ENCODE measurements at regions not wholly inside any gene's neighbourhood (a gene's known extent, or its start where the extent isn't known, plus 50 kb on each side); places are given as distances from the start of the nearest gene placed in this dataset.

- no peak for TF ChIP-seq ZBTB42 (CRISPR knock-in tag; IDR thresholded peaks at IDR 0.05)
Observed at GRCh38 chr1:14300991-14301703, 297.3 kb upstream of the KAZN start (continued).

DNA sequence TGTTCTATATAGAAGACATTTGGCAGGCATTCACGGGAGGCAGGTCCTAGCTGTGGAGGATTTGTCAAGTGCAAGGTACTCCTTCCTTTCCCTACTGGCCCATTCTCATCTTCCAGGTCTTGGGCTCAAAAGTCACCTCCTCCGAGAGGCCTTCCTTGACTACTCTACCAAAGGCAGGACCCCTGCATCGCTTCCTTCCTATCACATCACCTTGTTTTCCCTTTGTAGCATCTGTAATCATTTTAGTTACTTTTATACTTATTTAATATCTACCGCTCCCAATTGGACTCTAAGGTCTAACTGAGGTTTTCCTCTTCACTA, 296.8 kb upstream of the KAZN start:
- FAIRE-seq: no peak
- no peaks in the 10 kb centered on the region for H3K9me3 ChIP-seq (ENCODE audit: low read length)
- in situ Hi-C loops (cut with HindIII; ENCODE audit: extremely low pct_ligation_motif_present, low pct_unique_long_range_greater_than_20kb): no loop called here
- BruUV-seq (replicated peaks): no TSS peak
- no peaks in the 10 kb centered on the region for H4K20me1 ChIP-seq (ENCODE audit: insufficient read depth, low read length)
- 4% methylated on average over 4 of the region's 4 CpGs for WGBS (ENCODE audit: low lambda C conversion rate)
- no peak overlapping the region for H2AFZ ChIP-seq (ENCODE audit: low read length)
- no peak overlapping the region for H3K27ac ChIP-seq (ENCODE audit: extremely low read length, insufficient read depth, low read length)
- H3K79me2 ChIP-seq (ENCODE audit: insufficient read depth, low read length): no peaks in the 10 kb centered on the region
- no peak for DNase-seq (ENCODE audit: low spot score)
- H3K4me1 ChIP-seq (ENCODE audit: insufficient read depth, low read length): no peaks in the 10 kb centered on the region
- no peak for TF ChIP-seq ZNF138 (CRISPR knock-in tag; IDR thresholded peaks at IDR 0.05; ENCODE audit: low read depth)
- TF ChIP-seq ZBTB37 (CRISPR knock-in tag; IDR thresholded peaks at IDR 0.05): no peak
- TF ChIP-seq ZNF484 (CRISPR knock-in tag; IDR thresholded peaks at IDR 0.05; ENCODE audit: borderline replicate concordance, low read depth): no peak
- TF ChIP-seq, protein P1, sequence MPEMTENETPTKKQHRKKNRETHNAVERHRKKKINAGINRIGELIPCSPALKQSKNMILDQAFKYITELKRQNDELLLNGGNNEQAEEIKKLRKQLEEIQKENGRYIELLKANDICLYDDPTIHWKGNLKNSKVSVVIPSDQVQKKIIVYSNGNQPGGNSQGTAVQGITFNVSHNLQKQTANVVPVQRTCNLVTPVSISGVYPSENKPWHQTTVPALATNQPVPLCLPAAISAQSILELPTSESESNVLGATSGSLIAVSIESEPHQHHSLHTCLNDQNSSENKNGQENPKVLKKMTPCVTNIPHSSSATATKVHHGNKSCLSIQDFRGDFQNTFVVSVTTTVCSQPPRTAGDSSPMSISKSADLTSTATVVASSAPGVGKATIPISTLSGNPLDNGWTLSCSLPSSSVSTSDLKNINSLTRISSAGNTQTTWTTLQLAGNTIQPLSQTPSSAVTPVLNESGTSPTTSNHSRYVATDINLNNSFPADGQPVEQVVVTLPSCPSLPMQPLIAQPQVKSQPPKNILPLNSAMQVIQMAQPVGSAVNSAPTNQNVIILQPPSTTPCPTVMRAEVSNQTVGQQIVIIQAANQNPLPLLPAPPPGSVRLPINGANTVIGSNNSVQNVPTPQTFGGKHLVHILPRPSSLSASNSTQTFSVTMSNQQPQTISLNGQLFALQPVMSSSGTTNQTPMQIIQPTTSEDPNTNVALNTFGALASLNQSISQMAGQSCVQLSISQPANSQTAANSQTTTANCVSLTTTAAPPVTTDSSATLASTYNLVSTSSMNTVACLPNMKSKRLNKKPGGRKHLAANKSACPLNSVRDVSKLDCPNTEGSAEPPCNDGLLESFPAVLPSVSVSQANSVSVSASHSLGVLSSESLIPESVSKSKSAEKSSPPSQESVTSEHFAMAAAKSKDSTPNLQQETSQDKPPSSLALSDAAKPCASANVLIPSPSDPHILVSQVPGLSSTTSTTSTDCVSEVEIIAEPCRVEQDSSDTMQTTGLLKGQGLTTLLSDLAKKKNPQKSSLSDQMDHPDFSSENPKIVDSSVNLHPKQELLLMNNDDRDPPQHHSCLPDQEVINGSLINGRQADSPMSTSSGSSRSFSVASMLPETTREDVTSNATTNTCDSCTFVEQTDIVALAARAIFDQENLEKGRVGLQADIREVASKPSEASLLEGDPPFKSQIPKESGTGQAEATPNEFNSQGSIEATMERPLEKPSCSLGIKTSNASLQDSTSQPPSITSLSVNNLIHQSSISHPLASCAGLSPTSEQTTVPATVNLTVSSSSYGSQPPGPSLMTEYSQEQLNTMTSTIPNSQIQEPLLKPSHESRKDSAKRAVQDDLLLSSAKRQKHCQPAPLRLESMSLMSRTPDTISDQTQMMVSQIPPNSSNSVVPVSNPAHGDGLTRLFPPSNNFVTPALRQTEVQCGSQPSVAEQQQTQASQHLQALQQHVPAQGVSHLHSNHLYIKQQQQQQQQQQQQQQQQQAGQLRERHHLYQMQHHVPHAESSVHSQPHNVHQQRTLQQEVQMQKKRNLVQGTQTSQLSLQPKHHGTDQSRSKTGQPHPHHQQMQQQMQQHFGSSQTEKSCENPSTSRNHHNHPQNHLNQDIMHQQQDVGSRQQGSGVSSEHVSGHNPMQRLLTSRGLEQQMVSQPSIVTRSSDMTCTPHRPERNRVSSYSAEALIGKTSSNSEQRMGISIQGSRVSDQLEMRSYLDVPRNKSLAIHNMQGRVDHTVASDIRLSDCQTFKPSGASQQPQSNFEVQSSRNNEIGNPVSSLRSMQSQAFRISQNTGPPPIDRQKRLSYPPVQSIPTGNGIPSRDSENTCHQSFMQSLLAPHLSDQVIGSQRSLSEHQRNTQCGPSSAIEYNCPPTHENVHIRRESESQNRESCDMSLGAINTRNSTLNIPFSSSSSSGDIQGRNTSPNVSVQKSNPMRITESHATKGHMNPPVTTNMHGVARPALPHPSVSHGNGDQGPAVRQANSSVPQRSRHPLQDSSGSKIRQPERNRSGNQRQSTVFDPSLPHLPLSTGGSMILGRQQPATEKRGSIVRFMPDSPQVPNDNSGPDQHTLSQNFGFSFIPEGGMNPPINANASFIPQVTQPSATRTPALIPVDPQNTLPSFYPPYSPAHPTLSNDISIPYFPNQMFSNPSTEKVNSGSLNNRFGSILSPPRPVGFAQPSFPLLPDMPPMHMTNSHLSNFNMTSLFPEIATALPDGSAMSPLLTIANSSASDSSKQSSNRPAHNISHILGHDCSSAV (CRISPR knock-in tag; IDR thresholded peaks at IDR 0.05; ENCODE audit: borderline replicate concordance): no peak
- no peak for TF ChIP-seq HDAC2 (CRISPR knock-in tag; IDR thresholded peaks at IDR 0.05)
- no peak for TF ChIP-seq ZNF761 (CRISPR knock-in tag; conservative IDR thresholded peaks at IDR 0.05)
- TF ChIP-seq ZFP41 (CRISPR knock-in tag; IDR thresholded peaks at IDR 0.05; ENCODE audit: borderline replicate concordance): no peak
- no peak for TF ChIP-seq ZFP62 (CRISPR knock-in tag; IDR thresholded peaks at IDR 0.05)
- TF ChIP-seq MED8 (CRISPR knock-in tag; IDR thresholded peaks at IDR 0.05; ENCODE audit: insufficient replicate concordance): no peak
- no peak for TF ChIP-seq BRCA1 (CRISPR knock-in tag; IDR thresholded peaks at IDR 0.05)
- H3K9ac ChIP-seq (ENCODE audit: insufficient read depth, low read depth, low read length): no peak overlapping the region
- intact Hi-C loops (cut with micrococcal nuclease; ENCODE audit: unreplicated experiment): no loop called here
- no peak overlapping the region for H3K4me3 ChIP-seq (replicated peaks in 1 of 3; ENCODE audit: insufficient read depth in 1 of 3, low read depth in 2 of 3, low read length in 3 of 3)
- ChIA-PET CTCF (ENCODE audit: low intra/inter-chr PET ratio, low total read pairs) (no interaction called here), POLR2A (no interaction called here)
- ATAC-seq: no peak
- H3K36me3 ChIP-seq (replicated peaks in 1 of 2; ENCODE audit: control insufficient read depth in 1 of 2, insufficient read depth in 2 of 2, low read length in 2 of 2): no peaks in the 10 kb centered on the region
- peaks cover 0 to 14% of the 10 kb centered on the region in 2 experiments; a peak in 2 of 5 replicates for H3K27me3 ChIP-seq (ENCODE audit: control insufficient read depth in 1 of 2, insufficient read depth in 2 of 2, low read length in 2 of 2)
- no peak overlapping the region for H3K4me2 ChIP-seq (ENCODE audit: low read depth, low read length)
